H9 (cell line): ENCODE measurements at regions not wholly inside any gene's neighbourhood (a gene's known extent, or its start where the extent isn't known, plus 50 kb on each side); places are given as distances from the start of the nearest gene placed in this dataset.

Experiments
- DNase-seq: peaks from one replicate; pipeline ENCODE4 v3.0.0-alpha.2; 2017
- H2AFZ ChIP-seq: one replicate; pipeline ENCODE4 v1.6.1; 2013; ENCODE audit warnings: mild to moderate bottlenecking, low read length, control low read depth, moderate library complexity
- H2AK5ac ChIP-seq: 2 replicates; pipeline ENCODE4 v1.6.1; 2013; ENCODE audit warnings: low read length, control low read depth, mixed read lengths; ENCODE audit not compliant: insufficient read length
- H2BK120ac ChIP-seq: one replicate; pipeline ENCODE4 v1.6.1; 2013; ENCODE audit warnings: low read depth, mild to moderate bottlenecking, low read length, control low read depth, inconsistent platforms; ENCODE audit not compliant: poor library complexity, severe bottlenecking
- H2BK12ac ChIP-seq: 2 replicates; pipeline ENCODE4 v1.6.1; 2013; ENCODE audit warnings: low read length, control low read depth, mixed read lengths, low read depth; ENCODE audit not compliant: insufficient read length
- H2BK15ac ChIP-seq: 2 replicates; pipeline ENCODE4 v1.6.1; 2013; ENCODE audit warnings: low read depth, low read length, control low read depth
- H2BK20ac ChIP-seq: one replicate; pipeline ENCODE4 v1.6.1; 2013; ENCODE audit warnings: low read depth, mild to moderate bottlenecking, low read length, control low read depth, inconsistent platforms; ENCODE audit not compliant: poor library complexity, severe bottlenecking
- H2BK5ac ChIP-seq: 2 replicates; pipeline ENCODE4 v1.6.1; 2013; ENCODE audit warnings: low read length, control low read depth, mixed read lengths; ENCODE audit not compliant: insufficient read length
- H3K14ac ChIP-seq: 2 replicates; pipeline ENCODE4 v1.6.1; 2013; ENCODE audit warnings: low read length, control low read depth; ENCODE audit not compliant: insufficient read depth
- H3K18ac ChIP-seq: 2 replicates; pipeline ENCODE4 v1.6.1; 2013; ENCODE audit warnings: low read depth, mild to moderate bottlenecking, mixed read lengths, low read length, control low read depth; ENCODE audit not compliant: insufficient read length
- H3K23ac ChIP-seq: 2 replicates; pipeline ENCODE4 v1.6.1; 2013; ENCODE audit warnings: low read length, control low read depth, mixed read lengths, low read depth; ENCODE audit not compliant: insufficient read length
- H3K23me2 ChIP-seq: 2 replicates; pipeline ENCODE4 v1.6.1; 2013; ENCODE audit warnings: low read depth, mild to moderate bottlenecking, mixed read lengths, low read length, control low read depth; ENCODE audit not compliant: insufficient read length, poor library complexity, severe bottlenecking
- H3K27ac ChIP-seq: 2 replicates; pipeline ENCODE4 v1.5.1; 2013; ENCODE audit warnings: low read length, control low read depth, mixed read lengths, low read depth; ENCODE audit not compliant: insufficient read length
- H3K27me3 ChIP-seq: 2 replicates; pipeline ENCODE4 v1.6.1; 2013; ENCODE audit warnings: low read length, control low read depth, inconsistent platforms; ENCODE audit not compliant: insufficient read depth
- H3K4ac ChIP-seq: 2 replicates; pipeline ENCODE4 v1.6.1; 2013; ENCODE audit warnings: low read depth, mild to moderate bottlenecking, control low read depth, inconsistent platforms, low read length, moderate library complexity
- H3K4me1 ChIP-seq: 2 replicates; pipeline ENCODE4 v1.6.1; 2013; ENCODE audit warnings: low read length, control low read depth, inconsistent platforms; ENCODE audit not compliant: insufficient read depth
- H3K4me2 ChIP-seq: 2 replicates; pipeline ENCODE4 v1.6.1; 2013; ENCODE audit warnings: low read length, control low read depth, mixed read lengths; ENCODE audit not compliant: insufficient read length, insufficient read depth
- H3K56ac ChIP-seq: 2 replicates; pipeline ENCODE4 v1.6.1; 2013; ENCODE audit warnings: low read depth, mild to moderate bottlenecking, mixed read lengths, low read length, control low read depth; ENCODE audit not compliant: insufficient read length
- H3K79me1 ChIP-seq: 2 replicates; pipeline ENCODE4 v1.6.1; 2013; ENCODE audit warnings: low read depth, mild to moderate bottlenecking, moderate library complexity, low read length, control low read depth, inconsistent platforms; ENCODE audit not compliant: insufficient read depth, poor library complexity, severe bottlenecking
- H3K79me2 ChIP-seq: 2 replicates; pipeline ENCODE4 v1.6.1; 2013; ENCODE audit warnings: low read length, control low read depth, inconsistent platforms; ENCODE audit not compliant: insufficient read depth
- H3K9ac ChIP-seq: 2 replicates; pipeline ENCODE4 v1.6.1; 2013; ENCODE audit warnings: low read length, control low read depth, mixed read lengths; ENCODE audit not compliant: insufficient read length; ENCODE audit errors: extremely low read depth
- H3K9me3 ChIP-seq: one replicate; pipeline ENCODE4 v1.6.1; 2013; ENCODE audit warnings: low read depth, low read length, inconsistent platforms; ENCODE audit not compliant: control insufficient read depth
- H3T11ph ChIP-seq: one replicate; pipeline ENCODE4 v1.6.1; 2013; ENCODE audit warnings: mild to moderate bottlenecking, low read length, control low read depth, inconsistent platforms
- H4K20me1 ChIP-seq: one replicate; pipeline ENCODE4 v1.6.1; 2013; ENCODE audit not compliant: control insufficient read depth, insufficient read length, insufficient read depth
- H4K5ac ChIP-seq: 2 replicates; pipeline ENCODE4 v1.6.1; 2013; ENCODE audit warnings: low read depth, mild to moderate bottlenecking, mixed read lengths, low read length, control low read depth; ENCODE audit not compliant: insufficient read length
- H4K8ac ChIP-seq: replicated peaks from 2 replicates; pipeline ENCODE4 v1.6.1; 2013; ENCODE audit warnings: low read length, control low read depth, mixed read lengths, low read depth; ENCODE audit not compliant: insufficient read length
- H4K91ac ChIP-seq: 2 replicates; pipeline ENCODE4 v1.6.1; 2013; ENCODE audit warnings: low read depth, mild to moderate bottlenecking, moderate library complexity, mixed read lengths, low read length, control low read depth; ENCODE audit not compliant: insufficient read length
- H3K27ac Mint-ChIP-seq, 3 experiments: 2 replicates in 2 of 3; 3 replicates in 1 of 3; pipeline ENCODE4 v1.8.0; 2020 to 2021; ENCODE audit warnings: mixed read lengths in 3 of 3, mild to moderate bottlenecking in 1 of 3, moderate library complexity in 1 of 3
- H3K27me3 Mint-ChIP-seq: 2 replicates; pipeline ENCODE4 v1.8.0; 2021; ENCODE audit warnings: low read depth, mild to moderate bottlenecking, moderate library complexity, mixed read lengths
- H3K36me3 Mint-ChIP-seq, 3 experiments: 2 replicates in 2 of 3; 3 replicates in 1 of 3; pipeline ENCODE4 v1.8.0; 2020 to 2021; ENCODE audit warnings: low read depth in 3 of 3, mixed read lengths in 3 of 3; ENCODE audit not compliant: insufficient read depth in 1 of 3
- H3K4me1 Mint-ChIP-seq, 2 experiments: 2 replicates each; pipeline ENCODE4 v1.8.0; 2020; ENCODE audit warnings: mixed read lengths in 2 of 2
- H3K4me3 Mint-ChIP-seq, 2 experiments: 2 replicates in 1 of 2; 3 replicates in 1 of 2; pipeline ENCODE4 v1.8.0; 2020 to 2021; ENCODE audit warnings: mild to moderate bottlenecking in 2 of 2, mixed read lengths in 2 of 2, moderate library complexity in 1 of 2
- H3K9me3 Mint-ChIP-seq, 2 experiments: 2 replicates in 1 of 2; 3 replicates in 1 of 2; pipeline ENCODE4 v1.8.0; 2020; ENCODE audit warnings: mild to moderate bottlenecking in 2 of 2, mixed read lengths in 2 of 2, moderate library complexity in 1 of 2
- CTCF ChIP-seq: fragments of 200-600 bp; sonication (generic); conservative IDR thresholded peaks from 3 replicates; pipeline ENCODE4 v1.8.0; 2021; ENCODE audit warnings: antibody characterized with exemption, mild to moderate bottlenecking
- WGBS: extraction: QIAGEN DNeasy Blood & Tissue Kit; methylation state at CpG from one replicate; pipeline ENCODE4 v1.1.7; 2013; ENCODE audit warnings: missing lambda C conversion rate, low lambda C conversion rate, mixed read lengths; ENCODE audit not compliant: insufficient read length; ENCODE audit errors: extremely low coverage; 5-methylcytosine and 5-hydroxymethylcytosine counted together

- no peak overlapping the region for H2AFZ ChIP-seq
- H2BK20ac ChIP-seq: no peak overlapping the region
- TF ChIP-seq CTCF: no peak
- H3K27me3 ChIP-seq: no peaks in the 10 kb centered on the region
- no peaks in the 10 kb centered on the region for H4K20me1 ChIP-seq
- H3K36me3 Mint-ChIP-seq: no peaks in the 10 kb centered on the region
- H3K4me3 Mint-ChIP-seq: no peak overlapping the region
- H3K14ac ChIP-seq: no peak overlapping the region; the same call in 1 of the 2 replicates
- no peak overlapping the region for H2BK15ac ChIP-seq
- no peak overlapping the region for H3K56ac ChIP-seq
- no peak overlapping the region for H3K4me2 ChIP-seq
- H4K91ac ChIP-seq: no peak overlapping the region
- H3K18ac ChIP-seq: no peak overlapping the region
- H3K4ac ChIP-seq: no peak overlapping the region
- no peaks in the 10 kb centered on the region for H3K4me1 ChIP-seq
- peaks cover 4 to 5% of the 10 kb centered on the region in 2 experiments for H3K9me3 Mint-ChIP-seq
- no peak for DNase-seq
- no peak overlapping the region for H3K27ac Mint-ChIP-seq
- H3K9ac ChIP-seq: no peak overlapping the region
- H2BK120ac ChIP-seq: no peak overlapping the region
- H3K9me3 ChIP-seq: no peaks in the 10 kb centered on the region
- no peak overlapping the region for H2BK5ac ChIP-seq
- no peaks in the 10 kb centered on the region for H3K79me2 ChIP-seq
- H3K79me1 ChIP-seq: no peaks in the 10 kb centered on the region
- no CpG with 5 or more reads among the region's 6 CpGs for WGBS
- no peak overlapping the region for H4K8ac ChIP-seq
- no peak overlapping the region for H2BK12ac ChIP-seq
- H3K23me2 ChIP-seq: no peaks in the 10 kb centered on the region
- H4K5ac ChIP-seq: no peak overlapping the region
- no peak overlapping the region for H3K23ac ChIP-seq
- no peaks in the 10 kb centered on the region for H3K4me1 Mint-ChIP-seq
- H3K27me3 Mint-ChIP-seq: peaks cover 1% of the 10 kb centered on the region
- no peak overlapping the region for H2AK5ac ChIP-seq
- H3T11ph ChIP-seq: no peak overlapping the region
- no peak overlapping the region for H3K27ac ChIP-seq
Observed at GRCh38 chr9:135174248-135174647, 86.8 kb downstream of the OLFM1 start.
